Nucleus accumbens (tissue), 56 donors: ENCODE measurements at regions not wholly inside any gene's neighbourhood (a gene's known extent, or its start where the extent isn't known, plus 50 kb on each side); places are given as distances from the start of the nearest gene placed in this dataset.

Source experiments
- DNase-seq, 56 donors: peaks; one replicate each; lab custom pipeline; 2025; lab: John Stamatoyannopoulos, UW

DNA sequence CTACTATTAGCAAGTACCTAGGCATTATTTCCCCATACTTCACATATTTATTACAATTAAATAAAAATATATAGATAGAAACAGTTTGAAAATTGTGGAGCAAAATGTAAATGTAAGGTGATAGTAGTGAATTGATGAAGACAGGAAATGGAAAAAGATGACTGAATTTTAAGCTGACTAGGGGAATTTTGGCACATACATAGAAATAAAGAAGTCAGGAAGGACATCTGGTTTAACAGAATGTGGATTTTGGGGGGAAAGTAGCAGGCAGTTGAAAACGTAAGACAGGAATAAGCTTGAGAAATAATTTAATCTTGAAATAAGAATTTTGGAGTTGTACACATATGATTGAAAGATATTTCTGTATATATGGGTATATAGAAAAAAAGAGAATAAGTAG, 701.7 kb upstream of the CITED2 start:
- no peak for DNase-seq

DNA sequence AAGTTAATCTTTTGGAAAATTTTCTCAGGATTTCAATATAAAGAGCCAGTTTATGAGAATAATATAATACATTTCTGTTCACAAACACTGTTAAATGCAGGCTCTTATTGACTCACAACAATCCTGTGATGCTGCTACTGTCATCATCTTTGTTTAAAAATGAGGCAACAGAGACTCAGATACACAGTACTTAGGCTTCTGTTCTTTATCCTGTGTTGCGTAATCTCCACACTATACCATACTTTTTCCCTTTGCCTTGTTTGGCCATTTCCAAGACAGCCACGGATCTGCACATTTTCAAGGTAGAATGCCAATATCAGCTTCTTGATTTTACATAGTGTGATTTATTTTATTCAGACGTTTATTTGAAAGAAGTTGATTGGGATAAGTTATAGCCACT, 699.0 kb upstream of the CITED2 start:
- no peak for DNase-seq

DNA sequence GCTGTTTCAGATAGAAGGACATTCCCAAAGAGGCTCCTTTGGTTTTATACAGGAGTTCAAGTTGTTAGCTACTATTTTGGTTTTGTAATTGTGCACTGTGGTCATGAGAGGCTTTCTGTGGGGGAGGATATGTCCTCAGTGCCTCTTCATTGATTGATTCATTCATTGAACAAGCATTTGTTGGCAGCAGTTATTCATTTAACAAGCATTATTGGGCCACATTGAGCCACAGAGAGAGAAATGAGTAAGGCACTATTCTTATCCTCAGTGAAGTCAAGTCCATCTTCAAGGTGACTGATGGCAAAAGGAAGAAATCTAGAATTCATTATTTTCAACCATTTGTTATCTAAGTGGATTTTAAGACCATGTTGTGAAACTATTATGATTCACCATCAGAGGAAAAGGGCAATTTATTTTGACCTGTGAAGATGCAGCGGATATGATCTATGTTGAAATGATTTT, 697.2 kb upstream of the CITED2 start:
- DNase-seq: no peak

DNA sequence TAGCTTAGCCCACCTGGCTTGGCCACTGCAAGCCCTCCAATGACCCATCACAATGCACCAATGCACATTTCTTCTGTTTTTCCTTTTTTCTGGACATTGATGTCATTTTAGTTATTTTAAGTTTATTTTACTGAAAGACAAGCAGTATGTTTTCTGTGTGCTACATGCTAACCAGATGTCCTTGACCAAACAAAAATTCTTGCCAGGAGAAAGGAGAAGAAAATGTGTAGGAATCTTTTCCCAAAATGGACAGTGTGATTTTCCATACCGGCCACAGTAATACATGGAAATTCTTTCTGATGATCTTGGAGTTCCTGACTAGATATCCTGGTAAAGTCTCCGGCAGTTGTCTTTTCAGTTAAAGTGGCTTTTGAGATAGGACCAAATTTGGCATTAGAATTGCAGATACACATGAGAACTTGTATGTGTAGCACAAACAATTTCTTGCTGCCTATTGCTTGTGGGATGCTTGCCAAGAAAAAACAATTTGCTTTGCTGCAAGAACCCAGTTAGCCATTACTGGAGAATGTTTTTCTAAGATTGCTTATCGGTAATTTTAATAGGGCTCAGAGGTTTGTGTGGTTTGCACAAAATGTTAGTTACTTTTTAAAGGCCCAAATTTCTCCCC, 696.5 kb upstream of the CITED2 start:
- no peak for DNase-seq

DNA sequence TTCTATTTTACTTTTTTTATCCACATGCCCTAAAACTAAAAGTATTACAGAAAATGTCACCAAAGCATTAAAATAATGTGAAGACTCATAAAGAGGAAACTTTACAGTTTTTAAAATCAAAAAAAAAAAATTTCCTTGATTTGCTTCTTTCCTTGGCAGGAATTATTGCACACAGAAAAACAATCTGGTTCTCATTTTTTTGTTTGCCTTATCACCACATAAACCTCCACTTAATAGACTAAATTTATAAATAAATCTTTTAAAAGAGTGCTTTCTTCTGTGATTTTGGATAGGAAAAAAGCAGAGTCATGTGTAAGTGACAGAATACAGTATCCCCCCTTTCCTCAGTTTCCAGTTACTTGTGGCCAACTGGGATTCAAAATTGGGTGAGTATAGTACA, 695.1 kb upstream of the CITED2 start:
- DNase-seq: no peak

DNA sequence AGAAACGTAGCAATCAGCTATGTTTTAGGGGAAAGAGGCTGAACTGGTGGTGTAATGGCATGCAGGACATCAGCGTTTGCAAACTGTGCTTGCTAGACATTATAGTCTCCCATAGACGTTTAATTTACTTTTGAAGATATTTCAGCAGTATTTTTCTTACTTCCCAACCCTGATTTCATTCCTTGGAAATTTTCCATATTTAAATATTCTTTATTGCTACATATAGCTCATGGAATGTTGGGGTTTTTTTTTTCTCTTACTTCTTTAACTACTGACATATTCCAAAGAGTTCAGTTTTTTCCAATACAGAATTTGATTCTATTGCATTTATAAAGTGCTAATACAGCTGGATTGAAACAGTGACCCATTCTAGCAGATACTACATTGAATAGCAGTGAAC, 694.4 kb upstream of the CITED2 start:
- DNase-seq: no peak

DNA sequence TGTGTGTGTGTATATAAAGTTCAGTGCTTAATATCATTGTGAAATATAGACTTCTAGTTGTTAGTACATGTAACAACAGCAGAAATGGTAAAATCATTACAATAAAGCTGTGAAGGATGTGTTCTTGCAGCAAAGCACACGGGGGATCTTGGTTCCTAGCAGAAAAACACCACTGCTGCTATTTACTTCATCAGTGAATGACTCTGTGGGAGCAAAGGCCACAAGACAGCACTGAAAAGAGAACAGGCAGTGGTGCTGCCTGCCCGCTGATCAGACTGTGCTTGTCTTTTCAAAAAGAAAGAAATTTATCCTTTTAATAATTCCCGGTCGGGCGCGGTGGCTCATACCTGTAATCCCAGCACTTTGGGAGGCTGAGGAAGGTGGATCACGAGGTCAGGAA, 689.9 kb upstream of the CITED2 start:
- no peak for DNase-seq

DNA sequence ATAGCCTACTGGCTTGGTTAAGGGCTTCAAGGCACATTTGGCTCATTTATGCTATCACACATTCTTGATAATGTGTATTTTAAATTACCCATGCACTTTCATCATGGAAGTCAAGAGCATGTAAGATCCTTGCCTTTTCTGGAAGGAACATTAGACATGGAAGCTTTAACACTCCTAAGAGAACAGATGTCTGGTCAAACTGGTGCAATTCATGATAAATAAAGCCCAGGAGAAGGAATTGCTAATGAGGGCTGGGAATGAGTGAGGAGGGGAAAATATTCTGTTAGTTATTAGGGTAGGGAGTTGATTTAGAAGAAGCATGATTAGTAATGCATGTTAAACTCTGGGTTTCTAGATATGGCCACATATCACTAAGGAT, 688.6 kb upstream of the CITED2 start:
- DNase-seq: no peak

DNA sequence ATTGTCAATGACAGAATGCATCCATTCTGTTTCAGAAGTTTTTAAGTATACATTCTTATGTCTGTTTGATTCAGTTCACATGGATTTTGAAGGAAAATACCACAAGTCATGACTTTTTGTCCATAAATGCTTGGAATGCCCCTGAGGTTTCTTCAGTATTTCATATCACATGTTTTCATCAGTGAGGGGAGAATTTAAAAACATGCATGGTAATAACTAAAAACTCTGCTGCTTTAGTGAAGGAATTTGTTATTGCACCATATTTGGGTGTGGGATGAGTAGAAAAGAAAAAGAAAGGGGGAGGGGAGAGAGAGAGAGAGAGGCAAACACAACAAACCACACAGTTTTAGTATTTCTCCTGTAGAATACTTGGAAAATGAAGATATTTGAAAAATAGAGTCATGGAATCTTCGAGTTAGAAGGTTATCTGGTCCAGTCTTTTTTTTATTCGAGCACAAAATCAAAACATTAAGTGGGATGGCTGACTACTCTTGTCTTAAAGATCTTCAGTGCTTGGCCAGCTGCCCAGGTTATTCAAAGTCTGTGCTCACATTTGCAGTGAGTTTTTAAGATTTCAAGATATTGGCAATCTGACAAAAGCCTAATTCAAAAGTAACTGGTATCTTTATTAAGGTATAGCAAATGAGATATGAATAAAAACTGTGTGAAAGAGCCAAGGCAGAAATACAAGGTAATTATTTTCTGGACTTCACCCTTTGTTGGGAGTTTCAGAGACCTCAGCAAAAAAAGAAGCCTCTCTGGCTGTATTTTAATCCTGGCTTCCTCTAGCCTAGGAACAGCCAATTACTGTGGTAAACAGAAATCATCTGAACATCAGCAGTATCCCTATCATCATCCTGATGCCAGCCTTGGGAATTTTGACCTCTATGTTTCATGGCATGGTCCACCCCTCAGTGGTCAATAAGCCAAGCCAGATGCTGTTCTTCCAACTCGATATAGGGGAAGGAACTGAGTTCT, 687.9 kb upstream of the CITED2 start:
- DNase-seq: peak in 2 of 56 donors; percentile 13

DNA sequence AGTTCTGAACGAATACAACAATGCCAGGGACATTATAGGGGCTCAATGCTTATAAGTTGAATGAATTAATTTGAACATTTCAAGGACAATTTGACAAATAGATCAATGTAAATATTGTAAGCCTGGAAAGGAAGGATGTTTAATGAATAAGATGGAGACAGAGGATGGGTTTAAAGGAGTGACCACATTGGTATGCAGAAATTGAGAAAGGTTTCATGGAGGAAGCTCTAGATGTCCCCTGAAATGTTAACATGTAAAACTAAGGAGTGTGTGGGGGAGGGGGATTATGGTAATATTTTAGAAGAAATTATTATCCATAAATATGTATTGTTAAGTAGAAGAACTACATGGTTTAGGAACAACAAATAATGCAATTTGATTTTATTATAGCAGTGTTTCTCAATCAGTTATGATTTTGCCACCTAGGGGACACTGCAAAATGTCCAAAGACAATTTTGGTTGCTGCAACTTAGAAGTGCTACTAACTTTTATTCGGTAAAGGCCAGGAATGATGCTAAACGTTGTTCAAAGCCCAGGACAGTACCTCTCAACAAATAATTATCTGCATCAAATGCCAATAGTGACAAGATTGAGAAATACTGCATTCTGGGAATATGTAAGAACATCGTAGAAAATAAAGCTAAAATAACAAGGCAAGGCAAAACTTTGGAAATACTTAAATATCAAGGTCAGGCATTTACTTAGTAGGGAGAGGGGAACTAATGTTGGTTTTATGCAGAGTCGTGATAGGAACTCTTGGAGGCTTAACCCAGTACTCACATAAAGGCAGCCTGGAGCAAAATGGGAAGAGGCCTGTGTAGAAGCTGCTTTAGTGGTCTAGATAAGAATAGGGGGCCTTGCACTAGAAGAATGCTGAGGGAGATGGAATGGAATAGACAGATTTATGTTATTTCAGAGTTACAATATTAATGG, 686.9 kb upstream of the CITED2 start:
- no peak for DNase-seq

DNA sequence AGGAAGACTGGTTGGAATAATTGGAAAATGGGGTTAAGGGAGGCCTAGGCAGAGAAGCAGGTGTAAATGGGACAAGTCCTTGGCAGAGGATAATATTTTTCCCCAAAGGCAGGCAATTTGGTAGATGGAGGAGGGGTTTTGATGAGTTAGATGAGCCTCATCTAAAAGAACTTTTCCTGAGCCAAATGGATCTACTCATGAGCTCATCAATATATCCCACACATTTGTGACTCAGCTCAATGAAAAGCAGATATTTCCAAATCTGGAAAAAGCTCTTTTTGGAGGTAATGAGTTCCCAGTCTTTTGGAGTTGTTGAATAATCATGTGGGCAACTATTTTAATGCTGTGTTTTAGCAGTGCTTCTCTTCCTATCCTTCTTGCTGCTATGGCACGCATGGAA, 685.5 kb upstream of the CITED2 start:
- DNase-seq: no peak

DNA sequence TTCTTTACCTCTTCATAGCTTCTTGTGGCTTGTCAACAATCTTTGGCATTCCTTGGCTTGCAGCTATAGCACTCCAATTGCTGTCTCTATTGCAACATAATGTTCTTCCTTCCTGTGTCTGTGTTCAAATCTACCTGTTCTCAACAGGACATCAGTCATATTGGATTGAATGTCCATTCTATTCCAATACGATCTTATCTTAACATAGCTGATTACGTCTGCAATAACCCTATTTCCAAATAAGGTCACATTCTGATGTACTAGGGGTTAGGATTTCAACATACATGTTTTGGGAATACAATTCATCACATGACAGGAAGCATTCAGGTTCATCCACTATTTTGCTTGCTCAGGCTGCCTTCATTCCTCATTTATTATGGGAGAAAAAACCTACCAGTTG, 684.4 kb upstream of the CITED2 start:
- DNase-seq: no peak

DNA sequence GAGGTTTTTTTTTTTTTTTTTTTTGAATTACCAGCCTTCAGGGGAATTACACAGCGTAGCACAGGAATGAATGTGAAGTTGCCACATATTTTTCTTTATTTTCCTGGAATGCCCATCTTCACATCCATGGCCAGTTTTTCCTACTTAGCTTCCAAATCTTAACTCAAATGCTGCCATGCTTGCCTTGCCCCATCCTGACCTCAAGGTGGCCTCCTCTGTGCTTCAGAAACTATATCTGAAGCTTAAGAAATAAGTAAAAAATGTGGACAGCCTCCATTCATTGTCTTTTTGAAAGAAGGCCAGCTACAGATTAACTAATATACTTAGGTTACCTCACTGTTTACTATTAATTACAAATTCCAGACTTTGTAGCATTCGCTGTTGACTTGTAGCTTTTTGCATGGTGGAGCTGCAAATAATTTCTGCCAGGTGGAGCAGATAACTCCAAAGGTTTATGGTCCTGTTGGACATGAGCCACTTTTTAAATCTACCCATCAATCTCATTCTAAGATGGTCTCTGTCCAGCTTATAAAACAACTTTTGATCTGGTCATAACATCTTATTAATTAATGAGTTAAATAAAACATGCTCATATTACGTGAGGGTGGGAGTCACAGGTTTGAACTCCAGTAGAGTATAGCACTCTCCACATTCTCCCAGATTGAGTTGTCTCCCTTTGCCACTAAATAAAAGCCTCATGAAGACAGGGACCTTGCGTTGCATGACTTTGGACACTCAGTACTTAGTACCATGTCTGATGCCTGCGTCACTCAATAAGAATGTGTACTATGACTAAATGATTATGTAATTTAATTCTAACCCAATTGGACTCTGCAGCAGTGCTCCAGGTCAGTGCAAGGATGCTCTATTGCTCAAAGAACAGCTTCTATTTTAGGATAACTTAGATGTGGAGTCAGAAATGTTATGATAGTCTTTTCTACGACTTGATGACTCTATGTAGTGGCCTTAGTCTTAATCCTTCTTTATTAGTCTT, 678.6 kb upstream of the CITED2 start:
- no peak for DNase-seq

DNA sequence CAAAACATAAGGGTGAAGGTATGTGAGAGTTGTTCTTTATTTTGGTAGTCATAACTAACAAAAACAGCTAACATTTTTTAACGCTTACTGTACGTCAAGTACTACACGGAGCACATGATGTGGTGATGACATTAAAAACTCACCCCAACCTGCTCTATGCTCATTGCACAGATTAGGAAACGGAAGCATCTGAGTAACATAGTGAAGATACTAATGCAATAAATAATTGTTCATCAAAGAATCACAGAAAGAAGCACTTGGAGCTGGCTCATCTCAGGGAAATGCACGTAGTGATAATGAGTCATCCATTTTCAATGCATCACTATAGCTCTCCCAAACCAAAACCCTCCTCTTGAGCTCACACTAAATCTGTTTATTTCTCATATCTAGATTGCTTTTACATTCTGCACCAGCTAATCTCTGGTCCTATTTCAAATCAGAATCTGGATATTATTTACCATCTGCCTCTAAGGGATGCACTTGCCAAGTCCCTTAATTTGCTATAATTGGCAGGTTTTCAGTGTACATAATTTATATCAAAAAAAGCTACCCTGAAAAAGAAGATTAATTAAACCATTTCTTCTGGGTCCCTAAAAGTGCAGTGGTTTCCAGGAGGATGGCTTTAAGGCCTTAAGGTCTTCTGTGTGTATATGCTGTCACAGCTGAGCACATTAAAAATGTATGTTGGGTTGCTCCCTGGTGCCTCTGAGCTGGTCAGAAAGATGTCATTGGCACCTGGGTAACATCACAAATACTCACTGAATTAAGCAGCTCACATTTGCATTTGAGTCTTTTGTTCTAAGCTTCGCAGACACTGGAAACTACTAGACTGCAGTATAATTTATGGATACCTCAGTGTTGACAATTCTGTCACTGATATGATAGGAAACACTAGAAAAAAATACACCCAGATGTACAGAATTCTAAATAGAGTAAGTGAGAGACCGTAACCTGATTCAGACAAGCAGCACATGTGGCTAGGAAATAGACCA, 677.4 kb upstream of the CITED2 start:
- DNase-seq: no peak

DNA sequence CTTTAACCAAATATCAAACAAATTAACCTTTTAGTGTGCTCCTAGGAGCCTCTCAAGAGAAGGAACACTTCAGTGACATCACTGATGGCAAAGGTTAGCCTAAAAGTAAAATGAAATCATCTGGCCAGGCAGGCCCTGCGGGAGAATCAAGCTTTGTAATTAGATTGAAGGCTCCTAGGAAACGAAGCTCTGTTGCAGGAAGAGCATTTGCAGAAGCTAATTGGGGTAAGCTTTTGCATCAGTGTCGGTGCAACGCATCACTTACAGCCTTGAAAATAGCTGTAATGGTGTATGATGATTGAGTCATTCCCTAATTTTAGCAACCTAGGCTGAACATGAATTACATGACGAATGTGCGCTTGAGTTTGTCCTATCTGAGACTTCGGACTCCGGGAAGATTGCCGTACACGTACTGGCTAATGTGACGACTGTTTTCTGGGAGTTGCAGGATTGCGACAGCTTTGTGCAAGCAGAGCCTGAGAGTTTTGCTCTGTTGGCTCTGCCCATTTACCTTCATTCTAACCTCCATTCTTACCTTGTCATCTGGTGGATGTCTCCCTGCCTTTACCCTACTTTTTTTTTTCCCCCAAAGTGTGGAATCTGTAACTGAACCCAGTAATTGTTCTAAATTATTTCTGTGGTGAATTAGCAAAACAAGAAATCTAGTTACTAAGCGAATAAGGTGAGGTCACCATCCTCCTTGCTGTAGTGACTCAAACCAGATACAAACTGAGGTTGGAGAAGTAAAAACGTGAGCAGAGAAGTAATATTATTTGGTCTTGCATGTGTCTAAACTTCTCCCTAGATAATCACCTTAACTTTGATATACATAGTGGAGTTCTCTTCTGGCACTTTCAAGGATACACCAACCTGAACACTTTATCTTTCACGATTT, 675.9 kb upstream of the CITED2 start:
- DNase-seq: peak in 4 of 56 donors; percentile 5 to 11 (median 6)

DNA sequence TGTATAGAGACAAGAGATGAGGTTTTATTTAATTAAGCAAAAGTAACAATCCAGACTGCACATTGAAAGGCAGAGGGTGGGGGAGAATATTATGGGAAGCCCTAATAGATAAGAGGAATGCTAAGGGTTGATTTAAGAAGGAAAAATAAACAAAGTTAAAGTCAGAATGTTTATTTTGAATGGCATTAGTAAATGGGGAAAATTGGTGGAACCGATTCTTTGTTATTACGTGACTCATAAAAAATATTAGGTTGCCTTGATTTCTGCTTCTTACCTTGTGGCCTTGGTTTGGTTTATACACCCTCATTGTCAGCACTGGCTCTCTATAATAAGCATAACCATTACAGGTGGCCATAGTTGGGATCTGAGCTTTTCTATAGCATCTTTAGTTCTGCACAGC, 674.8 kb upstream of the CITED2 start:
- no peak for DNase-seq

DNA sequence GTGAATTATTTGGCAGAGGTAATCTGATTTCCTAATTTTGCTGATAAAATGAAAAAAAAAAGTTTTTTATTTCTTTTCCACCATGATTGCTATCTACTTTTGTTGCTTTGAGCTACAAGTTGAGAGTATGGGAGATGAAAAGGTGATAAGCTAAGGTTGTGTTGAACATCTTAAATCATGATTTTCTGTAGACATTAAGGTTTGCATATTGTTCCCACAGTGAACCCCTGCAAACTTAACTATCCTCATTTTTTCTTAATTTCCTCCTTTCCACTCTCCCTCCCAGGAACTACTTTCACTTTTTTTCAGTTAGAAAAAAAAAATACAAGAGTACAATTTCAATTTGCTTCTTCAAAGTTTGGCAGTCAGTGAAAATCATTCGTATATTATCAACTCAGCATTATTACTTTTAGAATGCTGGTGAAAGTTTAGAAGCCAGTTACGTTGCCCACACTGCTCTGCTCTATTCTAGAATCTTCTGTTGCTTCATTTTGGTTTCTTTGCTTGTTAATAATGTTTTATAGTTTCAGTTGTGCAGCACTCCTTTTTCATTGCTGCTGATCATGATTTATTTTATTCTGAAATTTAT, 673.8 kb upstream of the CITED2 start:
- DNase-seq: no peak
